WTC11 (cell line): ENCODE measurements at regions not wholly inside any gene's neighbourhood (a gene's known extent, or its start where the extent isn't known, plus 50 kb on each side); places are given as distances from the start of the nearest gene placed in this dataset.

ENCODE experiments used
- ATAC-seq: fragments of 200-7000 bp; cut with Tn5 transposase; 2 replicates; pipeline ENCODE4 v1.10.0; 2021; ENCODE audit warnings: mild to moderate bottlenecking, moderate library complexity
- CTCF ChIA-PET: fragments of 300-600 bp; sonication (Branson Sonifier 250); formaldehyde crosslinking; loops from one replicate; lab custom pipeline; 2021; ENCODE audit warnings: antibody characterized with exemption; lab: Charles Lee
- POLR2A ChIA-PET: fragments of 350-600 bp; sonication (Branson Sonifier 250); formaldehyde crosslinking; loops from one replicate; lab custom pipeline; 2021; ENCODE audit warnings: antibody characterized with exemption; lab: Charles Lee
- DNase-seq: peaks from one replicate; pipeline ENCODE4 v3.0.0; 2021; ENCODE audit warnings: low spot score
- H3K27ac Mint-ChIP-seq: 2 replicates; pipeline ENCODE4 v1.8.0; 2021; ENCODE audit warnings: mixed read lengths
- H3K27me3 Mint-ChIP-seq: 2 replicates; pipeline ENCODE4 v1.8.0; 2021; ENCODE audit warnings: low read depth, mild to moderate bottlenecking, moderate library complexity, mixed read lengths
- H3K36me3 Mint-ChIP-seq: 2 replicates; pipeline ENCODE4 v1.8.0; 2021; ENCODE audit warnings: mixed read lengths
- H3K4me1 Mint-ChIP-seq: 2 replicates; pipeline ENCODE4 v1.8.0; 2022; ENCODE audit warnings: mixed read lengths
- H3K4me3 Mint-ChIP-seq: 2 replicates; pipeline ENCODE4 v1.8.0; 2021; ENCODE audit warnings: mild to moderate bottlenecking, moderate library complexity, mixed read lengths
- H3K9me3 Mint-ChIP-seq: 2 replicates; pipeline ENCODE4 v1.8.0; 2021; ENCODE audit warnings: mixed read lengths
- AR ChIP-seq: fragments of 250-450 bp; sonication (Bioruptor Pico); IDR thresholded peaks from 2 replicates; pipeline ENCODE4 v1.9.0; 2021; ENCODE audit warnings: mild to moderate bottlenecking
- CREB1 ChIP-seq: sonication (generic); formaldehyde crosslinking; IDR thresholded peaks from 2 replicates; pipeline ENCODE4 v1.8.0; 2023; ENCODE audit warnings: mild to moderate bottlenecking, missing genetic modification reagents
- EMX1 ChIP-seq: fragments of 250-450 bp; sonication (Bioruptor Pico); IDR thresholded peaks from 2 replicates; pipeline ENCODE4 v1.8.0; 2021; ENCODE audit warnings: mild to moderate bottlenecking
- ESRRA ChIP-seq: sonication (generic); formaldehyde crosslinking; IDR thresholded peaks from 2 replicates; pipeline ENCODE4 v1.8.1; 2022; ENCODE audit warnings: mild to moderate bottlenecking, missing genetic modification reagents, borderline replicate concordance
- ETV6 ChIP-seq: sonication (generic); formaldehyde crosslinking; IDR thresholded peaks from 2 replicates; pipeline ENCODE4 v1.8.1; 2022; ENCODE audit warnings: mild to moderate bottlenecking, missing genetic modification reagents
- FOXJ3 ChIP-seq: sonication (generic); formaldehyde crosslinking; IDR thresholded peaks from 2 replicates; pipeline ENCODE4 v1.9.0; 2021; ENCODE audit warnings: missing genetic modification reagents, mild to moderate bottlenecking, borderline replicate concordance
- FOXP1 ChIP-seq: sonication (generic); formaldehyde crosslinking; IDR thresholded peaks from 2 replicates; pipeline ENCODE4 v1.8.0; 2022; ENCODE audit warnings: missing genetic modification reagents, mild to moderate bottlenecking, moderate library complexity, borderline replicate concordance
- GABPB1 ChIP-seq: sonication (generic); formaldehyde crosslinking; IDR thresholded peaks from 2 replicates; pipeline ENCODE4 v1.8.1; 2023; ENCODE audit warnings: mild to moderate bottlenecking, missing genetic modification reagents
- HMGXB4 ChIP-seq: sonication (generic); formaldehyde crosslinking; IDR thresholded peaks from 2 replicates; pipeline ENCODE4 v1.8.1; 2023; ENCODE audit warnings: mild to moderate bottlenecking, moderate library complexity, missing genetic modification reagents
- NFATC4 ChIP-seq: fragments of 250-450 bp; sonication (Bioruptor Pico); IDR thresholded peaks from 2 replicates; pipeline ENCODE4 v1.9.0; 2021; ENCODE audit warnings: mild to moderate bottlenecking
- OVOL2 ChIP-seq: fragments of 250-450 bp; sonication (Bioruptor Pico); IDR thresholded peaks from 2 replicates; pipeline ENCODE4 v1.9.0; 2021; ENCODE audit warnings: mild to moderate bottlenecking, borderline replicate concordance
- ZBTB21 ChIP-seq: sonication (generic); formaldehyde crosslinking; IDR thresholded peaks from 2 replicates; pipeline ENCODE4 v1.8.1; 2023; ENCODE audit warnings: mild to moderate bottlenecking, missing genetic modification reagents, borderline replicate concordance
- ZNF121 ChIP-seq: sonication (generic); formaldehyde crosslinking; IDR thresholded peaks from 2 replicates; pipeline ENCODE4 v1.8.0; 2023; ENCODE audit warnings: missing genetic modification reagents
- ZNF219 ChIP-seq: sonication (generic); formaldehyde crosslinking; IDR thresholded peaks from 2 replicates; pipeline ENCODE4 v1.8.0; 2023; ENCODE audit warnings: missing genetic modification reagents, mild to moderate bottlenecking, borderline replicate concordance
- ZNF263 ChIP-seq: sonication (generic); formaldehyde crosslinking; IDR thresholded peaks from 2 replicates; pipeline ENCODE4 v1.8.1; 2022; ENCODE audit warnings: low read depth, mild to moderate bottlenecking, moderate library complexity, missing genetic modification reagents
- ZNF317 ChIP-seq: sonication (generic); formaldehyde crosslinking; IDR thresholded peaks from 2 replicates; pipeline ENCODE4 v1.8.1; 2023; ENCODE audit warnings: low read depth, mild to moderate bottlenecking, moderate library complexity, missing genetic modification reagents, borderline replicate concordance
- ZNF396 ChIP-seq: fragments of 250-450 bp; sonication (Bioruptor Pico); IDR thresholded peaks from 2 replicates; pipeline ENCODE4 v1.8.0; 2021; ENCODE audit warnings: mild to moderate bottlenecking, moderate library complexity, borderline replicate concordance
- ZNF423 ChIP-seq: fragments of 250-450 bp; sonication (Bioruptor Pico); IDR thresholded peaks from 2 replicates; pipeline ENCODE4 v2.1.2; 2022; ENCODE audit warnings: mild to moderate bottlenecking, moderate library complexity
- TF ChIP-seq, protein P1 (sequence below): sonication (generic); formaldehyde crosslinking; IDR thresholded peaks from 2 replicates; pipeline ENCODE4 v1.8.0; 2023; ENCODE audit warnings: missing genetic modification reagents
- TF ChIP-seq, protein P2 (sequence below): sonication (generic); formaldehyde crosslinking; IDR thresholded peaks from 2 replicates; pipeline ENCODE4 v1.8.1; 2023; ENCODE audit warnings: mild to moderate bottlenecking, missing genetic modification reagents, moderate library complexity
- TF ChIP-seq, protein P3 (sequence below): sonication (generic); formaldehyde crosslinking; conservative IDR thresholded peaks from 2 replicates; pipeline ENCODE4 v1.8.1; 2022; ENCODE audit warnings: mild to moderate bottlenecking, missing genetic modification reagents
- TF ChIP-seq, protein P4 (sequence below): sonication (generic); formaldehyde crosslinking; IDR thresholded peaks from 2 replicates; pipeline ENCODE4 v1.8.0; 2022; ENCODE audit warnings: mild to moderate bottlenecking, missing genetic modification reagents
- TF ChIP-seq, protein P5 (sequence below): fragments of 250-450 bp; sonication (Bioruptor Pico); IDR thresholded peaks from 2 replicates; pipeline ENCODE4 v1.9.0; 2021; ENCODE audit warnings: moderate library complexity, mild to moderate bottlenecking, inconsistent platforms, borderline replicate concordance
- TF ChIP-seq, protein P6 (sequence below): sonication (generic); formaldehyde crosslinking; IDR thresholded peaks from 2 replicates; pipeline ENCODE4 v1.8.0; 2023; ENCODE audit warnings: missing genetic modification reagents, mild to moderate bottlenecking, borderline replicate concordance

DNA sequence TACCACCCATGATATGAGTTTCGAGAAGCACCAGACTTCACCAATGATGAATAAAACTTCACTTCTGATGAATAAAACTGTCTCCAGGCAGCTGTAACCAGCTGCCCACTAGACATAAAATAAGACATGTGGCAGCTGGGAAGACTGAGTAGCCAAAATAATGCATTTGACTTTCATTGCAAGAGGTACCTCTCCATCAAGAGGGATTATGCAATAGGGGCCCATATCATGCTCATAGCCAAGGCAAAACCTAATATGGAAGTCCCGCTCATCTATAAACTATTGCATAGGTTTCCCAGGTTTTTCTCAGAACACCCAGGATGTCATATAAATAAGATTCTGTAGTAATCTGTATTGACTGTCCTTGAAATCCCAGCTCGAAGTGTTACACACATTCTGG lies 155.5 kb downstream of the SIM1 start:
- TF ChIP-seq, protein P1, sequence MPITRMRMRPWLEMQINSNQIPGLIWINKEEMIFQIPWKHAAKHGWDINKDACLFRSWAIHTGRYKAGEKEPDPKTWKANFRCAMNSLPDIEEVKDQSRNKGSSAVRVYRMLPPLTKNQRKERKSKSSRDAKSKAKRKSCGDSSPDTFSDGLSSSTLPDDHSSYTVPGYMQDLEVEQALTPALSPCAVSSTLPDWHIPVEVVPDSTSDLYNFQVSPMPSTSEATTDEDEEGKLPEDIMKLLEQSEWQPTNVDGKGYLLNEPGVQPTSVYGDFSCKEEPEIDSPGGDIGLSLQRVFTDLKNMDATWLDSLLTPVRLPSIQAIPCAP (CRISPR knock-in tag) = no peak
- TF ChIP-seq AR (CRISPR knock-in tag) = no peak
- TF ChIP-seq HMGXB4 (CRISPR knock-in tag) = no peak
- TF ChIP-seq, protein P2, sequence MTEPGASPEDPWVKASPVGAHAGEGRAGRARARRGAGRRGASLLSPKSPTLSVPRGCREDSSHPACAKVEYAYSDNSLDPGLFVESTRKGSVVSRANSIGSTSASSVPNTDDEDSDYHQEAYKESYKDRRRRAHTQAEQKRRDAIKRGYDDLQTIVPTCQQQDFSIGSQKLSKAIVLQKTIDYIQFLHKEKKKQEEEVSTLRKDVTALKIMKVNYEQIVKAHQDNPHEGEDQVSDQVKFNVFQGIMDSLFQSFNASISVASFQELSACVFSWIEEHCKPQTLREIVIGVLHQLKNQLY (CRISPR knock-in tag) = no peak
- TF ChIP-seq OVOL2 (CRISPR knock-in tag) = no peak
- TF ChIP-seq ZNF317 (CRISPR knock-in tag) = no peak
- DNase-seq (no peak), ATAC-seq (no peak)
- H3K27ac Mint-ChIP-seq = no peak overlapping the region
- POLR2A ChIA-PET = no interaction called here
- CTCF ChIA-PET = no interaction called here
- no peak overlapping the region for H3K4me3 Mint-ChIP-seq
- H3K27me3 Mint-ChIP-seq = no peaks in the 10 kb centered on the region
- peaks cover 15% of the 10 kb centered on the region for H3K4me1 Mint-ChIP-seq
- no peaks in the 10 kb centered on the region for H3K9me3 Mint-ChIP-seq
- H3K36me3 Mint-ChIP-seq = no peaks in the 10 kb centered on the region

GRCh38 chr6:100307561-100307960 lies 157.2 kb downstream of the SIM1 start:
- DNase-seq = no peak
- TF ChIP-seq, protein P3, sequence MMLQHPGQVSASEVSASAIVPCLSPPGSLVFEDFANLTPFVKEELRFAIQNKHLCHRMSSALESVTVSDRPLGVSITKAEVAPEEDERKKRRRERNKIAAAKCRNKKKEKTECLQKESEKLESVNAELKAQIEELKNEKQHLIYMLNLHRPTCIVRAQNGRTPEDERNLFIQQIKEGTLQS (CRISPR knock-in tag) = no peak
- TF ChIP-seq ZNF396 (CRISPR knock-in tag) (no peak), ZNF263 (CRISPR knock-in tag) (no peak), CREB1 (CRISPR knock-in tag) (no peak), ETV6 (CRISPR knock-in tag) (no peak), ESRRA (no peak), GABPB1 (CRISPR knock-in tag) (no peak), NFATC4 (CRISPR knock-in tag) (no peak), ZNF121 (CRISPR knock-in tag) (no peak), ZBTB21 (no peak), FOXJ3 (CRISPR knock-in tag) (no peak), ZNF219 (CRISPR knock-in tag) (no peak), FOXP1 (CRISPR knock-in tag) (no peak), ZNF423 (CRISPR knock-in tag) (no peak), EMX1 (CRISPR knock-in tag) (no peak)
- TF ChIP-seq, protein P4, sequence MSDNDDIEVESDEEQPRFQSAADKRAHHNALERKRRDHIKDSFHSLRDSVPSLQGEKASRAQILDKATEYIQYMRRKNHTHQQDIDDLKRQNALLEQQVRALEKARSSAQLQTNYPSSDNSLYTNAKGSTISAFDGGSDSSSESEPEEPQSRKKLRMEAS (CRISPR knock-in tag) = no peak
- TF ChIP-seq, protein P5, sequence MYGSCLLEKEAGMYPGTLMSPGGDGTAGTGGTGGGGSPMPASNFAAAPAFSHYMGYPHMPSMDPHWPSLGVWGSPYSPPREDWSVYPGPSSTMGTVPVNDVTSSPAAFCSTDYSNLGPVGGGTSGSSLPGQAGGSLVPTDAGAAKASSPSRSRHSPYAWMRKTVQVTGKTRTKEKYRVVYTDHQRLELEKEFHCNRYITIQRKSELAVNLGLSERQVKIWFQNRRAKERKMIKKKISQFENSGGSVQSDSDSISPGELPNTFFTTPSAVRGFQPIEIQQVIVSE (CRISPR knock-in tag) = no peak
- TF ChIP-seq, protein P6, sequence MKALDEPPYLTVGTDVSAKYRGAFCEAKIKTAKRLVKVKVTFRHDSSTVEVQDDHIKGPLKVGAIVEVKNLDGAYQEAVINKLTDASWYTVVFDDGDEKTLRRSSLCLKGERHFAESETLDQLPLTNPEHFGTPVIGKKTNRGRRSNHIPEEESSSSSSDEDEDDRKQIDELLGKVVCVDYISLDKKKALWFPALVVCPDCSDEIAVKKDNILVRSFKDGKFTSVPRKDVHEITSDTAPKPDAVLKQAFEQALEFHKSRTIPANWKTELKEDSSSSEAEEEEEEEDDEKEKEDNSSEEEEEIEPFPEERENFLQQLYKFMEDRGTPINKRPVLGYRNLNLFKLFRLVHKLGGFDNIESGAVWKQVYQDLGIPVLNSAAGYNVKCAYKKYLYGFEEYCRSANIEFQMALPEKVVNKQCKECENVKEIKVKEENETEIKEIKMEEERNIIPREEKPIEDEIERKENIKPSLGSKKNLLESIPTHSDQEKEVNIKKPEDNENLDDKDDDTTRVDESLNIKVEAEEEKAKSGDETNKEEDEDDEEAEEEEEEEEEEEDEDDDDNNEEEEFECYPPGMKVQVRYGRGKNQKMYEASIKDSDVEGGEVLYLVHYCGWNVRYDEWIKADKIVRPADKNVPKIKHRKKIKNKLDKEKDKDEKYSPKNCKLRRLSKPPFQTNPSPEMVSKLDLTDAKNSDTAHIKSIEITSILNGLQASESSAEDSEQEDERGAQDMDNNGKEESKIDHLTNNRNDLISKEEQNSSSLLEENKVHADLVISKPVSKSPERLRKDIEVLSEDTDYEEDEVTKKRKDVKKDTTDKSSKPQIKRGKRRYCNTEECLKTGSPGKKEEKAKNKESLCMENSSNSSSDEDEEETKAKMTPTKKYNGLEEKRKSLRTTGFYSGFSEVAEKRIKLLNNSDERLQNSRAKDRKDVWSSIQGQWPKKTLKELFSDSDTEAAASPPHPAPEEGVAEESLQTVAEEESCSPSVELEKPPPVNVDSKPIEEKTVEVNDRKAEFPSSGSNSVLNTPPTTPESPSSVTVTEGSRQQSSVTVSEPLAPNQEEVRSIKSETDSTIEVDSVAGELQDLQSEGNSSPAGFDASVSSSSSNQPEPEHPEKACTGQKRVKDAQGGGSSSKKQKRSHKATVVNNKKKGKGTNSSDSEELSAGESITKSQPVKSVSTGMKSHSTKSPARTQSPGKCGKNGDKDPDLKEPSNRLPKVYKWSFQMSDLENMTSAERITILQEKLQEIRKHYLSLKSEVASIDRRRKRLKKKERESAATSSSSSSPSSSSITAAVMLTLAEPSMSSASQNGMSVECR (CRISPR knock-in tag) = no peak
- ChIA-PET CTCF (no interaction called here), POLR2A (no interaction called here)
- H3K27ac Mint-ChIP-seq = no peak overlapping the region; the same call in 1 of the 2 replicates
- H3K36me3 Mint-ChIP-seq = no peaks in the 10 kb centered on the region
- no peaks in the 10 kb centered on the region for H3K9me3 Mint-ChIP-seq
- peak; percentile 64; the same call in 1 of the 2 replicates for ATAC-seq
- no peak overlapping the region for H3K4me3 Mint-ChIP-seq
- H3K27me3 Mint-ChIP-seq = no peaks in the 10 kb centered on the region
- peaks cover 18% of the 10 kb centered on the region for H3K4me1 Mint-ChIP-seq
